HCT116 (cell line): ENCODE measurements at regions not wholly inside any gene's neighbourhood (a gene's known extent, or its start where the extent isn't known, plus 50 kb on each side); places are given as distances from the start of the nearest gene placed in this dataset.

Experiments used
- ATAC-seq: fragments of 200-7000 bp; cut with Tn5 transposase; 2 replicates; pipeline ENCODE4 v1.9.1; 2020; ENCODE audit warnings: mild to moderate bottlenecking, moderate library complexity
- BruUV-seq: library from RNA; stranded (reverse); fragments of 400-500 nt; replicated peaks from 2 replicates; lab custom pipeline; 2021; lab: Mats Ljungman, UMichigan
- CTCF ChIA-PET: fragments of 300-600 bp; sonication (Branson Sonifier 250); formaldehyde crosslinking; loops from one replicate; lab custom pipeline; 2021; ENCODE audit warnings: antibody characterized with exemption; lab: Charles Lee
- POLR2A ChIA-PET: fragments of 300-600, 350-600 bp; sonication (Branson Sonifier 250); formaldehyde crosslinking; loops from one replicate; lab custom pipeline; 2021; ENCODE audit warnings: antibody characterized with exemption; lab: Charles Lee
- RAD21 ChIA-PET, 2 experiments: fragments of 300-600 bp; sonication (Branson Sonifier 250); formaldehyde crosslinking; loops; one replicate each; lab custom pipeline; 2023; ENCODE audit warnings: low total read pairs in 2 of 2; ENCODE audit not compliant: uncharacterized antibody in 2 of 2, unreplicated experiment in 2 of 2, low non-redundant PET in 1 of 2; lab: Charles Lee
- DNase-seq: peaks from one replicate; pipeline ENCODE4 v3.0.0-alpha.2; 2010; ENCODE audit warnings: low read depth, low spot score
- H2AFZ ChIP-seq: fragments of 200-600 bp; shearing (Covaris generic), sonication (generic); 2 replicates; pipeline ENCODE4 v1.6.1; 2017; ENCODE audit warnings: low read depth, mixed run types, mixed read lengths, antibody characterized with exemption, low read length; ENCODE audit not compliant: poor library complexity, severe bottlenecking
- H3K27ac ChIP-seq: 2 replicates; pipeline ENCODE4 v1.5.1; 2012; ENCODE audit warnings: low read depth, low read length
- H3K27me3 ChIP-seq: fragments of 200-600 bp; sonication (generic); 2 replicates; pipeline ENCODE4 v1.6.1; 2016; ENCODE audit warnings: mixed run types, low read length, mixed read lengths; ENCODE audit not compliant: insufficient read depth
- H3K36me3 ChIP-seq, 2 experiments: fragments of 200-500 bp in 1 of 2; fragments of 200-600 bp in 1 of 2; sonication (Bioruptor generic) in 1 of 2; sonication (generic) in 1 of 2; 2 replicates each; pipeline versions ENCODE4 v1.5.1 to v1.6.1; 2014 to 2016; ENCODE audit warnings: low read length in 2 of 2, inconsistent platforms in 1 of 2, mixed read lengths in 1 of 2, mixed run types in 1 of 2; ENCODE audit not compliant: insufficient read depth in 2 of 2, control insufficient read depth in 1 of 2
- H3K4me1 ChIP-seq, 2 experiments: fragments of 200-600 bp in 1 of 2; sonication (generic) in 1 of 2; 2 replicates each; pipeline versions ENCODE4 v1.5.1 to v1.6.1; 2012 to 2017; ENCODE audit warnings: low read length in 2 of 2, inconsistent platforms in 1 of 2, mild to moderate bottlenecking in 1 of 2, mixed read lengths in 1 of 2, mixed run types in 1 of 2, moderate library complexity in 1 of 2; ENCODE audit not compliant: insufficient read depth in 2 of 2, control insufficient read depth in 1 of 2
- H3K4me2 ChIP-seq: fragments of 200-600 bp; sonication (generic); 2 replicates; pipeline ENCODE4 v1.6.1; 2017; ENCODE audit warnings: mixed run types, low read length, mixed read lengths
- H3K4me3 ChIP-seq, 2 experiments: fragments of 200-600 bp in 1 of 2; sonication (generic) in 1 of 2; replicated peaks in 1 of 2; 2 replicates each; pipeline ENCODE4 v1.5.1; 2011 to 2016; ENCODE audit warnings: low read length in 2 of 2, control low read depth in 1 of 2, low read depth in 1 of 2, mild to moderate bottlenecking in 1 of 2, mixed read lengths in 1 of 2, mixed run types in 1 of 2
- H3K79me2 ChIP-seq: fragments of 200-600 bp; sonication (generic); 2 replicates; pipeline ENCODE4 v1.6.1; 2017; ENCODE audit warnings: mild to moderate bottlenecking, mixed run types, low read length, moderate library complexity, mixed read lengths; ENCODE audit not compliant: insufficient read depth
- H3K9ac ChIP-seq: fragments of 200-600 bp; sonication (generic); 2 replicates; pipeline ENCODE4 v1.6.1; 2016; ENCODE audit warnings: low read length, mixed read lengths
- H3K9me2 ChIP-seq: fragments of 200-600 bp; sonication (generic), shearing (Covaris generic); 2 replicates; pipeline ENCODE4 v1.6.1; 2017; ENCODE audit warnings: mixed run types, mild to moderate bottlenecking, moderate library complexity; ENCODE audit not compliant: insufficient read depth
- H3K9me3 ChIP-seq, 2 experiments: fragments of 200-500 bp in 1 of 2; fragments of 200-600 bp in 1 of 2; sonication (Bioruptor generic) in 1 of 2; sonication (generic) in 1 of 2; 2 replicates each; pipeline ENCODE4 v1.6.1; 2014 to 2017; ENCODE audit warnings: low read length in 2 of 2, mixed read lengths in 2 of 2, inconsistent platforms in 1 of 2, low read depth in 1 of 2, mild to moderate bottlenecking in 1 of 2, mixed run types in 1 of 2, moderate library complexity in 1 of 2; ENCODE audit not compliant: control insufficient read depth in 1 of 2, insufficient read depth in 1 of 2
- H4K20me1 ChIP-seq: fragments of 200-600 bp; sonication (generic), shearing (Covaris generic); 2 replicates; pipeline ENCODE4 v1.6.1; 2017; ENCODE audit warnings: mixed run types, mild to moderate bottlenecking, moderate library complexity; ENCODE audit not compliant: insufficient read depth
- CEBPB ChIP-seq: IDR thresholded peaks from 2 replicates; pipeline ENCODE4 v1.6.1; 2012; ENCODE audit warnings: low read depth
- EGR1 ChIP-seq: IDR thresholded peaks from 2 replicates; pipeline ENCODE4 v1.6.1; 2012; ENCODE audit warnings: low read depth
- ELF1 ChIP-seq: IDR thresholded peaks from 2 replicates; pipeline ENCODE4 v1.6.1; 2012; ENCODE audit warnings: low read depth, borderline replicate concordance
- EZH2 ChIP-seq: fragments of 200-600 bp; sonication (generic); IDR thresholded peaks from 2 replicates; pipeline ENCODE4 v1.6.1; 2017; ENCODE audit warnings: antibody characterized with exemption, mixed run types
- EZH2phosphoT487 ChIP-seq: fragments of 200-600 bp; IDR thresholded peaks from 2 replicates; pipeline ENCODE4 v1.6.1; 2018; ENCODE audit warnings: antibody characterized with exemption, borderline replicate concordance
- FOSL1 ChIP-seq: IDR thresholded peaks from 2 replicates; pipeline ENCODE4 v1.6.1; 2012; ENCODE audit warnings: low read depth
- JUND ChIP-seq: IDR thresholded peaks from 2 replicates; pipeline ENCODE4 v1.6.1; 2012
- MAX ChIP-seq: IDR thresholded peaks from 2 replicates; pipeline ENCODE4 v1.6.1; 2012
- POLR2A ChIP-seq: IDR thresholded peaks from 2 replicates; pipeline ENCODE4 v1.7.0; 2011; ENCODE audit warnings: borderline replicate concordance; ENCODE audit not compliant: insufficient read depth, insufficient read length; ENCODE audit errors: extremely low read depth
- POLR2AphosphoS5 ChIP-seq: IDR thresholded peaks from 2 replicates; pipeline ENCODE4 v1.6.1; 2011; ENCODE audit warnings: mild to moderate bottlenecking, low read depth, low read length, moderate library complexity
- RAD21 ChIP-seq: IDR thresholded peaks from 2 replicates; pipeline ENCODE4 v1.6.1; 2012; ENCODE audit warnings: low read depth, mild to moderate bottlenecking
- REST ChIP-seq: IDR thresholded peaks from 2 replicates; pipeline ENCODE4 v1.6.1; 2012; ENCODE audit warnings: low read depth
- SP1 ChIP-seq: IDR thresholded peaks from 2 replicates; pipeline ENCODE4 v1.6.1; 2012; ENCODE audit warnings: low read depth
- TCF7L2 ChIP-seq: IDR thresholded peaks from 2 replicates; pipeline ENCODE4 v1.7.0; 2011; ENCODE audit warnings: borderline replicate concordance, inconsistent platforms; ENCODE audit not compliant: insufficient read depth, insufficient read length; ENCODE audit errors: extremely low read depth
- YY1 ChIP-seq: IDR thresholded peaks from 2 replicates; pipeline ENCODE4 v1.6.1; 2011; ENCODE audit warnings: low read length, low read depth, moderate library complexity, mild to moderate bottlenecking; ENCODE audit not compliant: insufficient replicate concordance; ENCODE audit errors: extremely low read depth
- ZBTB33 ChIP-seq: IDR thresholded peaks from 2 replicates; pipeline ENCODE4 v1.6.1; 2011; ENCODE audit warnings: mild to moderate bottlenecking, low read length, moderate library complexity; ENCODE audit not compliant: insufficient replicate concordance; ENCODE audit errors: extremely low read depth
- ZFX ChIP-seq: fragments of 450-650 bp; IDR thresholded peaks from 2 replicates; pipeline ENCODE4 v1.6.1; 2017
- ZNF274 ChIP-seq: fragments of 200-500 bp; sonication (Bioruptor generic); IDR thresholded peaks from 2 replicates; pipeline ENCODE4 v1.6.1; 2014; ENCODE audit warnings: mild to moderate bottlenecking, low read depth, low read length, inconsistent platforms
- intact Hi-C: fragments of 100-400 bp; cut with micrococcal nuclease; formaldehyde crosslinking; loops from 2 replicates; pipeline ENCODE4 v1.10.0; 2022
- TF ChIP-seq, protein P1 (sequence below): IDR thresholded peaks from 2 replicates; pipeline ENCODE4 v1.6.1; 2012

- no peaks in the 10 kb centered on the region for H4K20me1 ChIP-seq
- H3K79me2 ChIP-seq = no peaks in the 10 kb centered on the region
- TF ChIP-seq CEBPB (no peak), EGR1 (no peak), SP1 (no peak), EZH2 (no peak), RAD21 (no peak), FOSL1 (no peak), POLR2AphosphoS5 (no peak), YY1 (no peak), TCF7L2 (no peak), ZFX (no peak), EZH2phosphoT487 (no peak), ZNF274 (no peak), ELF1 (no peak), REST (no peak), POLR2A (no peak), ZBTB33 (no peak), JUND (no peak), MAX (no peak)
- TF ChIP-seq, protein P1, sequence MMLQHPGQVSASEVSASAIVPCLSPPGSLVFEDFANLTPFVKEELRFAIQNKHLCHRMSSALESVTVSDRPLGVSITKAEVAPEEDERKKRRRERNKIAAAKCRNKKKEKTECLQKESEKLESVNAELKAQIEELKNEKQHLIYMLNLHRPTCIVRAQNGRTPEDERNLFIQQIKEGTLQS = no peak
- H3K4me1 ChIP-seq = peaks cover 0 to 10% of the 10 kb centered on the region in 2 experiments; a peak in 1 of 4 replicates
- BruUV-seq = no TSS peak
- intact Hi-C loops = no loop called here
- ChIA-PET POLR2A (no interaction called here), RAD21 (no interaction called here), CTCF (no interaction called here)
- no peak overlapping the region for H3K27ac ChIP-seq
- H3K4me2 ChIP-seq = no peak overlapping the region
- H3K36me3 ChIP-seq = no peaks in the 10 kb centered on the region
- no peaks in the 10 kb centered on the region for H3K9me3 ChIP-seq
- H3K27me3 ChIP-seq = peaks cover 36% of the 10 kb centered on the region
- no peak for ATAC-seq
- no peak overlapping the region for H2AFZ ChIP-seq
- DNase-seq = no peak
- H3K9ac ChIP-seq = no peak overlapping the region
- no peak overlapping the region for H3K4me3 ChIP-seq
- H3K9me2 ChIP-seq = no peaks in the 10 kb centered on the region
Measured at GRCh38 chr2:128424406-128425171, 105.9 kb upstream of the HS6ST1 start.
